GM12874 (cell line): ENCODE measurements at regions not wholly inside any gene's neighbourhood (a gene's known extent, or its start where the extent isn't known, plus 50 kb on each side); places are given as distances from the start of the nearest gene placed in this dataset.

ENCODE experiments used
- CTCF ChIP-seq: IDR thresholded peaks from 2 replicates; pipeline ENCODE4 v1.5.1; 2011; ENCODE audit warnings: low read depth, mild to moderate bottlenecking, control low read depth, low read length, moderate library complexity; ENCODE audit not compliant: insufficient read depth

- TF ChIP-seq CTCF: no peak
These were observed 361.0 kb upstream of the RUNX1 start for GRCh38 chr21:35410123-35410522.

- TF ChIP-seq CTCF: no peak
These were observed 359.3 kb upstream of the RUNX1 start for GRCh38 chr21:35408401-35408800.

GRCh38 chr21:35406635-35407034 lies 357.5 kb upstream of the RUNX1 start:
- no peak for TF ChIP-seq CTCF

- no peak for TF ChIP-seq CTCF
These were observed 356.9 kb upstream of the RUNX1 start for GRCh38 chr21:35405981-35406380.

GRCh38 chr21:35404247-35404646 lies 355.1 kb upstream of the RUNX1 start:
- TF ChIP-seq CTCF: no peak

GRCh38 chr21:35402061-35402460 lies 353.0 kb upstream of the RUNX1 start:
- no peak for TF ChIP-seq CTCF

GRCh38 chr21:35401476-35401875 lies 352.4 kb upstream of the RUNX1 start:
- no peak for TF ChIP-seq CTCF
